GM21390 (cell line): ENCODE measurements at regions not wholly inside any gene's neighbourhood (a gene's known extent, or its start where the extent isn't known, plus 50 kb on each side); places are given as distances from the start of the nearest gene placed in this dataset.

Experiments used
- ATAC-seq: cut with Tn5 transposase; IDR thresholded peaks from one replicate; pipeline ENCODE4 v1.9.1; 2021; ENCODE audit not compliant: unreplicated experiment

GRCh38 chr7:52897713-52898112 is 137.7 kb upstream of the POM121L12 start:
- no peak for ATAC-seq

- no peak for ATAC-seq
Measured at GRCh38 chr7:52897288-52897687, 138.1 kb upstream of the POM121L12 start.

GRCh38 chr7:52877240-52877639 is 158.2 kb upstream of the POM121L12 start:
- no peak for ATAC-seq

GRCh38 chr7:52876402-52876801 is 159.0 kb upstream of the POM121L12 start:
- no peak for ATAC-seq

- no peak for ATAC-seq
Measured at GRCh38 chr7:52863652-52864051, 171.8 kb upstream of the POM121L12 start.

- no peak for ATAC-seq
Measured at GRCh38 chr7:52862321-52862720, 173.1 kb upstream of the POM121L12 start.

- ATAC-seq = no peak
Measured at GRCh38 chr7:52857367-52857766, 178.1 kb upstream of the POM121L12 start.

GRCh38 chr7:52854681-52855080 is 180.8 kb upstream of the POM121L12 start:
- ATAC-seq = no peak

- ATAC-seq = no peak
Measured at GRCh38 chr7:52851547-52851946, 183.9 kb upstream of the POM121L12 start.

GRCh38 chr7:52843436-52843835 is 192.0 kb upstream of the POM121L12 start:
- ATAC-seq = no peak

GRCh38 chr7:52842202-52842900 is 193.1 kb upstream of the POM121L12 start:
- ATAC-seq = no peak

- no peak for ATAC-seq
Measured at GRCh38 chr7:52838981-52839411, 196.4 kb upstream of the POM121L12 start.

GRCh38 chr7:52831321-52831720 is 204.1 kb upstream of the POM121L12 start:
- no peak for ATAC-seq

- ATAC-seq = no peak
Measured at GRCh38 chr7:52830801-52831200, 204.6 kb upstream of the POM121L12 start.

- no peak for ATAC-seq
Measured at GRCh38 chr7:52826515-52827265, 208.7 kb upstream of the POM121L12 start.

- no peak for ATAC-seq
Measured at GRCh38 chr7:52825611-52826010, 209.8 kb upstream of the POM121L12 start.

- no peak for ATAC-seq
Measured at GRCh38 chr7:52811537-52811936, 223.9 kb upstream of the POM121L12 start.

GRCh38 chr7:52799817-52800216 is 235.6 kb upstream of the POM121L12 start:
- no peak for ATAC-seq

- ATAC-seq = no peak
Measured at GRCh38 chr7:52797801-52798200, 237.6 kb upstream of the POM121L12 start.

- no peak for ATAC-seq
Measured at GRCh38 chr7:52794621-52795020, 240.8 kb upstream of the POM121L12 start.

- no peak for ATAC-seq
Measured at GRCh38 chr7:52791176-52791700, 244.2 kb upstream of the POM121L12 start.

- no peak for ATAC-seq
Measured at GRCh38 chr7:52786174-52786573, 249.3 kb upstream of the POM121L12 start.
